Heart left ventricle (tissue), 13 donors: ENCODE measurements at regions not wholly inside any gene's neighbourhood (a gene's known extent, or its start where the extent isn't known, plus 50 kb on each side); places are given as distances from the start of the nearest gene placed in this dataset.

Experiments used
- CTCF ChIP-seq, 12 donors: fragments of 200-600 bp; sonication (generic) in 4 of 12; IDR thresholded peaks; one replicate each; pipeline versions ENCODE4 v1.5.0 to v1.8.0; 2018 to 2022; ENCODE audit warnings: antibody characterized with exemption in 12 of 12, mild to moderate bottlenecking in 5 of 12
- POLR2A ChIP-seq, 2 donors: fragments of 450-650 bp; IDR thresholded peaks; one replicate each; pipeline ENCODE4 v1.6.1; 2017; ENCODE audit warnings: antibody characterized with exemption in 2 of 2, mild to moderate bottlenecking in 2 of 2, moderate library complexity in 2 of 2
- donor health status: ischemic (EF 13 %, LVEDD 7.1; RV severe dilation, severe dysfunction).
- donor health status: DM: no; HTN: yes; CAD: no.
- donor health status: DM: no; HTN: no; CAD: no.
- donor health status: ischemic (EF 25% LVEDD 6.9; RV normal size, moderate dysfunction).
- donor health status: ischemic (EF 25% LVEDD 5.7; RV mildly dilated, moderate dysfunction).
- donor health status: ischemic (EF 35%, LVEDD 5.7; RV mildly dilated, moderate dysfunction).
- donor health status: nonischemic (EF 11% LVEDD 7.7; RV severe dilation, severe dysfunction).
- donor health status: DM: yes; HTN: yes; CAD: no.
- donor health status: PGD.
- donor health status: ischemic (EF 29% LVEDD 5.4; RV normal size, mild dysfunction).
- donor health status: nonischemic (EF 23%, LVEDD 6.1; RV moderate dilation, normal function).

- TF ChIP-seq CTCF (IDR thresholded peaks at IDR 0.05) (no peak), POLR2A (IDR thresholded peaks at IDR 0.05) (no peak)
These were observed 282.0 kb upstream of the DKK2 start for GRCh38 chr4:107318078-107318477.
